Transverse colon (tissue), 4 donors: ENCODE measurements at regions not wholly inside any gene's neighbourhood (a gene's known extent, or its start where the extent isn't known, plus 50 kb on each side); places are given as distances from the start of the nearest gene placed in this dataset.

ENCODE experiments used
- DNase-seq: peaks from one replicate; pipeline ENCODE4 v3.0.0-alpha.2; 2019
- H3K27ac ChIP-seq, 4 donors: fragments of 200-600 bp; sonication (generic); 2 replicates each; pipeline ENCODE4 v1.5.1; 2016 to 2018; ENCODE audit warnings: inconsistent platforms in 4 of 4
- H3K27me3 ChIP-seq: fragments of 200-600 bp; sonication (generic); 2 replicates; pipeline ENCODE4 v1.5.1; 2017; ENCODE audit warnings: inconsistent platforms
- H3K36me3 ChIP-seq, 4 donors: fragments of 200-600 bp; sonication (generic); 2 replicates each; pipeline ENCODE4 v1.5.1; 2017 to 2019; ENCODE audit warnings: inconsistent platforms in 4 of 4
- H3K4me1 ChIP-seq, 4 donors: fragments of 200-600 bp; sonication (generic); 2 replicates each; pipeline ENCODE4 v1.5.1; 2017 to 2020; ENCODE audit warnings: inconsistent platforms in 4 of 4
- H3K4me3 ChIP-seq, 4 donors: fragments of 200-600 bp; sonication (generic); 1 replicate in 1 of 4; 2 replicates in 3 of 4; pipeline versions ENCODE4 v1.5.1 to v1.6.1; 2017 to 2019; ENCODE audit warnings: inconsistent platforms in 4 of 4
- H3K9me3 ChIP-seq, 2 donors: fragments of 200-600 bp; sonication (generic); 2 replicates each; pipeline ENCODE4 v1.5.1; 2017 to 2019; ENCODE audit warnings: inconsistent platforms in 2 of 2
- EP300 ChIP-seq: sonication (generic); formaldehyde crosslinking; IDR thresholded peaks from one replicate; pipeline ENCODE4 v1.6.1; 2017; ENCODE audit warnings: antibody characterized with exemption, low read depth
- POLR2A ChIP-seq: fragments of 450-650 bp; IDR thresholded peaks from one replicate; pipeline ENCODE4 v1.6.1; 2016; ENCODE audit warnings: antibody characterized with exemption, mild to moderate bottlenecking, moderate library complexity
- POLR2AphosphoS5 ChIP-seq, 3 donors: sonication (generic); formaldehyde crosslinking; IDR thresholded peaks; one replicate each; pipeline ENCODE4 v1.6.1; 2016; ENCODE audit warnings: antibody characterized with exemption in 3 of 3
- WGBS, 2 donors: methylation state at CpG; one replicate each; pipeline ENCODE4 v1.1.5; 2018; ENCODE audit warnings: low coverage in 1 of 2; 5-methylcytosine and 5-hydroxymethylcytosine counted together
- in situ Hi-C, 4 donors: fragments of 200-750 bp; cut with MboI; loops; one replicate each; pipeline versions ENCODE4 v1.15.0 to v1.15.1; 2017; ENCODE audit warnings: low sequenced_read_pairs in 3 of 4, low pct_ligation_motif_present in 1 of 4, low pct_unique_long_range_greater_than_20kb in 1 of 4
- intact Hi-C: fragments of 100-400 bp; cut with DNase I; formaldehyde crosslinking; loops from one replicate; pipeline ENCODE4 v1.15.1; 2023; ENCODE audit warnings: low total_unique reads
- TF ChIP-seq, protein P1 (sequence below), 5 experiments: fragments of 200-600 bp in 3 of 5; fragments of 450-650 bp in 2 of 5; sonication (generic) in 3 of 5; IDR thresholded peaks; 1 replicate in 2 of 5; 2 replicates in 3 of 5; pipeline ENCODE4 v1.5.1; 2016 to 2017; ENCODE audit warnings: antibody characterized with exemption in 5 of 5, inconsistent platforms in 3 of 5, mild to moderate bottlenecking in 2 of 5, moderate library complexity in 1 of 5

GRCh38 chr6:94651239-94651638 is 926.1 kb upstream of the MANEA start:
- Histone ChIP-seq H3K27ac (no peak overlapping the region), H3K27me3 (no peaks in the 10 kb centered on the region), H3K36me3 (no peaks in the 10 kb centered on the region), H3K9me3 (no peaks in the 10 kb centered on the region), H3K4me3 (no peak overlapping the region), H3K4me1 (no peaks in the 10 kb centered on the region)
- TF ChIP-seq POLR2A (no peak), POLR2AphosphoS5 (IDR thresholded peaks at IDR 0.05) (no peak), EP300 (no peak)
- TF ChIP-seq, protein P1, sequence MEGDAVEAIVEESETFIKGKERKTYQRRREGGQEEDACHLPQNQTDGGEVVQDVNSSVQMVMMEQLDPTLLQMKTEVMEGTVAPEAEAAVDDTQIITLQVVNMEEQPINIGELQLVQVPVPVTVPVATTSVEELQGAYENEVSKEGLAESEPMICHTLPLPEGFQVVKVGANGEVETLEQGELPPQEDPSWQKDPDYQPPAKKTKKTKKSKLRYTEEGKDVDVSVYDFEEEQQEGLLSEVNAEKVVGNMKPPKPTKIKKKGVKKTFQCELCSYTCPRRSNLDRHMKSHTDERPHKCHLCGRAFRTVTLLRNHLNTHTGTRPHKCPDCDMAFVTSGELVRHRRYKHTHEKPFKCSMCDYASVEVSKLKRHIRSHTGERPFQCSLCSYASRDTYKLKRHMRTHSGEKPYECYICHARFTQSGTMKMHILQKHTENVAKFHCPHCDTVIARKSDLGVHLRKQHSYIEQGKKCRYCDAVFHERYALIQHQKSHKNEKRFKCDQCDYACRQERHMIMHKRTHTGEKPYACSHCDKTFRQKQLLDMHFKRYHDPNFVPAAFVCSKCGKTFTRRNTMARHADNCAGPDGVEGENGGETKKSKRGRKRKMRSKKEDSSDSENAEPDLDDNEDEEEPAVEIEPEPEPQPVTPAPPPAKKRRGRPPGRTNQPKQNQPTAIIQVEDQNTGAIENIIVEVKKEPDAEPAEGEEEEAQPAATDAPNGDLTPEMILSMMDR (IDR thresholded peaks at IDR 0.05), result no peak
- 79% methylated on average over 3 of the region's 3 CpGs for WGBS, 2 donors
- intact Hi-C loops, result no loop called here
- in situ Hi-C loops, result no loop called here
- no peak for DNase-seq

DNA sequence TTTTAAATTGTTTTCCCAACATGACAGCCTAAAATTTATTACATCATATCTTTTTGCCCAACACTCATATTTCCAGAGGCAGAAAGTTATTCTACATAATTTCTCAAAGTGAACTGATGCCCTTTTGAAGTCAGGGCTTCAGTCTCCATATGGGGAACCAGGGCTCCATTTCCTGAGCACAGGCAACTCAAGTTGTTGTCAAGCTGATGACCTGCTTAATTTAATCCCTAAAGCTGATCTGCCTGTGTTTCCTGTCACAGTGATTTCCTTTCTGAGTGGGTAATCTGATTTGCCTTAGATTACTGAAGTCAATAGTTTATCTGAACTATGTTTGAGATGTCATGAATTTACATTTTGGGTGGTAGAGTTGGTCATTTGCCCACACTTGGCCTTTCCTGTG is 932.1 kb upstream of the MANEA start:
- Histone ChIP-seq H3K27me3 (no peaks in the 10 kb centered on the region), H3K4me1 (no peaks in the 10 kb centered on the region), H3K4me3 (no peak overlapping the region), H3K36me3 (no peaks in the 10 kb centered on the region), H3K27ac (no peak overlapping the region), H3K9me3 (no peaks in the 10 kb centered on the region)
- TF ChIP-seq, protein P1 (IDR thresholded peaks at IDR 0.05), result no peak
- TF ChIP-seq POLR2A (no peak), EP300 (no peak), POLR2AphosphoS5 (IDR thresholded peaks at IDR 0.05) (no peak)
- in situ Hi-C loops, result no loop called here
- intact Hi-C loops, result no loop called here
- DNase-seq, result no peak

DNA sequence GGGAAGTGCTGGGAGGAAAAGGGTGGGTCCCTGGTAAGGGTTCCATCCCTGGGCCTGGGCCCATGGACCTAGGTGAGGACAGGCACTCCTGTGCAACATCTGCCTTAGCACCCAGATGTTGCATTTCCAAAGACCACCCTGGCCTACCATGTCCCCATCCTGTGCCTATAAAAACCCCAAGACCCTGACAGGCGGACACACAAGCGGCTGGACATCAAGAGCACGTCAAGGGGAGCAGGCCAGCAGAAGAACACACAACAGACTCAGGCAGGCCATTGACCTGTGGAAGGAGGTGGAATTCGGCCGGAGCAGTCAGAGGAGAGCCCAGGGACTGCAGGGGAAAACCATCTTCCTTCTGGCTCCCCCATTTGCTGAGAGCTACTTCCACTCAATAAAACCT is 937.8 kb upstream of the MANEA start:
- Histone ChIP-seq H3K9me3 (no peaks in the 10 kb centered on the region), H3K4me1 (no peaks in the 10 kb centered on the region), H3K27me3 (no peaks in the 10 kb centered on the region), H3K27ac (no peak overlapping the region), H3K36me3 (no peaks in the 10 kb centered on the region), H3K4me3 (no peak overlapping the region)
- intact Hi-C loops (no loop called here), in situ Hi-C loops (no loop called here)
- DNase-seq, result no peak
- WGBS, 2 donors, result 95 to 100% methylated on average over 1 to 4 of the region's 5 CpGs
- TF ChIP-seq POLR2A, result no peak
- TF ChIP-seq POLR2AphosphoS5 (IDR thresholded peaks at IDR 0.05), result no peak
- TF ChIP-seq, protein P1 (IDR thresholded peaks at IDR 0.05), result no peak
- TF ChIP-seq EP300, result no peak

- H3K36me3 ChIP-seq, result no peaks in the 10 kb centered on the region
- no peak overlapping the region for H3K4me3 ChIP-seq
- no peak for DNase-seq
- WGBS, 2 donors, result 29 to 32% methylated on average over 3 to 4 of the region's 4 CpGs
- H3K4me1 ChIP-seq, result no peaks in the 10 kb centered on the region
- H3K27me3 ChIP-seq, result no peaks in the 10 kb centered on the region
- TF ChIP-seq EP300, result no peak
- TF ChIP-seq, protein P1 (IDR thresholded peaks at IDR 0.05), result peak in 3 of 5 experiments; percentile 11 to 14 (median 14)
- intact Hi-C loops (no loop called here), in situ Hi-C loops (no loop called here)
- no peak overlapping the region for H3K27ac ChIP-seq
- no peaks in the 10 kb centered on the region for H3K9me3 ChIP-seq
Observed at GRCh38 chr6:94636780-94637385, 940.5 kb upstream of the MANEA start.
